HEK293T (cell line): ENCODE measurements at regions not wholly inside any gene's neighbourhood (a gene's known extent, or its start where the extent isn't known, plus 50 kb on each side); places are given as distances from the start of the nearest gene placed in this dataset.

Experiments used
- ARNT ChIP-seq: fragments of 450-650 bp; IDR thresholded peaks from 2 replicates; pipeline ENCODE4 v1.6.1; 2017; ENCODE audit warnings: mild to moderate bottlenecking
- BHLHE40 ChIP-seq: fragments of 450-650 bp; IDR thresholded peaks from 2 replicates; pipeline ENCODE4 v1.6.1; 2016; ENCODE audit warnings: mild to moderate bottlenecking, moderate library complexity, borderline replicate concordance
- ELF4 ChIP-seq: fragments of 450-650 bp; IDR thresholded peaks from 2 replicates; pipeline ENCODE4 v1.6.1; 2017; ENCODE audit warnings: antibody characterized with exemption
- FOXA1 ChIP-seq: fragments of 450-650 bp; IDR thresholded peaks from 2 replicates; pipeline ENCODE4 v1.6.1; 2016; ENCODE audit warnings: mild to moderate bottlenecking
- FOXK2 ChIP-seq: fragments of 450-650 bp; IDR thresholded peaks from 2 replicates; pipeline ENCODE4 v1.6.1; 2016; ENCODE audit warnings: mild to moderate bottlenecking
- LEF1 ChIP-seq: fragments of 450-650 bp; IDR thresholded peaks from 2 replicates; pipeline ENCODE4 v1.6.1; 2017; ENCODE audit warnings: mild to moderate bottlenecking, borderline replicate concordance
- SP1 ChIP-seq: fragments of 450-650 bp; IDR thresholded peaks from 2 replicates; pipeline ENCODE4 v1.6.1; 2017
- SUZ12 ChIP-seq: fragments of 450-650 bp; IDR thresholded peaks from 2 replicates; pipeline ENCODE4 v1.6.1; 2016; ENCODE audit warnings: mild to moderate bottlenecking
- ZNF384 ChIP-seq: fragments of 450-650 bp; IDR thresholded peaks from 2 replicates; pipeline ENCODE4 v1.6.1; 2016
- TF ChIP-seq, protein P1 (sequence below): fragments of 450-650 bp; IDR thresholded peaks from 2 replicates; pipeline ENCODE4 v1.6.1; 2016

DNA sequence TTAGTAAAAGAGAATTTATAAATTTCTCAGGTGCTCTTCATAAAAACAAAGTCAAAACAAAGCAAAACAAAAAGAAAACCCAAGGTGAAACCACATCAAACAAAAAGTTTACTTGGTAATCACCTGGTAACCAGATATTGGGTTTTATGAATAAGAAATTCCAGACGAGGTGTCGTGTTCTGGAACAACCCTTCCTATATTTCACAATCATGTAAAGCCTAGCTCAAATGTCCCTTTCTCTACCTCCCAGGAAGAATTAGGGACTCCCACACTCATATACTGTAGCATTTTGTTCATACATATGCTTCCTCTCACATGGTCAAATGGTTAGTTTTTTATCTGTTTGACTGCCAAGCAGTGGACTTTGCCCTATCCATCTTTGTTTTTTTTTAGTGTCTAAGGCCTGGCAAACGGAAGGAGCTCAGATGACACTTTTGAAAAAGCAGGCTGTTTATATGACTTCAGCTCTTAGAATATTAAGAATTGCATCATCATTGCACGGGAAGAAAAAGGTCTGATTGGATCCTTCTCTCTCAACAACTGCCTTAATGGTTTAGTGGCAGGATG is 326.7 kb upstream of the TBL1XR1 start:
- no peak for TF ChIP-seq BHLHE40
- TF ChIP-seq ZNF384: no peak
- no peak for TF ChIP-seq SP1
- no peak for TF ChIP-seq ELF4
- TF ChIP-seq ARNT: no peak
- TF ChIP-seq LEF1: no peak
- no peak for TF ChIP-seq FOXK2
- TF ChIP-seq FOXA1: no peak
- no peak for TF ChIP-seq SUZ12
- TF ChIP-seq, protein P1, sequence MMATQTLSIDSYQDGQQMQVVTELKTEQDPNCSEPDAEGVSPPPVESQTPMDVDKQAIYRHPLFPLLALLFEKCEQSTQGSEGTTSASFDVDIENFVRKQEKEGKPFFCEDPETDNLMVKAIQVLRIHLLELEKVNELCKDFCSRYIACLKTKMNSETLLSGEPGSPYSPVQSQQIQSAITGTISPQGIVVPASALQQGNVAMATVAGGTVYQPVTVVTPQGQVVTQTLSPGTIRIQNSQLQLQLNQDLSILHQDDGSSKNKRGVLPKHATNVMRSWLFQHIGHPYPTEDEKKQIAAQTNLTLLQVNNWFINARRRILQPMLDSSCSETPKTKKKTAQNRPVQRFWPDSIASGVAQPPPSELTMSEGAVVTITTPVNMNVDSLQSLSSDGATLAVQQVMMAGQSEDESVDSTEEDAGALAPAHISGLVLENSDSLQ: no peak
